ENCODE measurements at regions not wholly inside any gene's neighbourhood (a gene's known extent, or its start where the extent isn't known, plus 50 kb on each side); places are given as distances from the start of the nearest gene placed in this dataset.
A peak's percentile ranks its signal among the peaks of the same experiment; 100 is the strongest.

DNA sequence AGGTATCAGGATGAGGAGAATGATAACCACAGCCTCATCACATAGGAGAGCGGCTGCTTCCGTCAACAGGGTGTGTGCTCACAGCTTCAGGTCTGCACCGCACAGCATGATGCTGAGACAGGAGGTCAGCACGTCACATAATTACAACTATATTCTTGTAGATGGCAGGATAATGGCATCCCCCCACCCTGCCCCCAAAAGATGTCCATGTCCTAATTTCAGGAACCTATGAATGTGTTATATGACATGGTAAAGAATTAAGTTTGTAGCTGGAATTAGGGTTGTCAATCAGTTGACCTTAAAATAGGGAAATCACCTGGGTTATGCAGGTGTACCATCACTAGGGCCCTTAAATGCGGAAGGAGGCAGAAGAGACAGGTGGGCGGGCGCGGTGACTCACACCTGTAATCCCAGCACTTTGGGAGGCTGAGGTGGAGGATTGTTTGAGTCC, 73.9 kb downstream of the ARL4C start:
- H3K4me1 Mint-ChIP-seq: peaks cover 90% of the 10 kb centered on the region
- peaks cover 33% of the 10 kb centered on the region for H3K36me3 Mint-ChIP-seq (ENCODE audit: low read depth)
- ChIA-PET POLR2A (interaction anchor here (0.6 to 1.8 kb wide), 5 partner anchors 8 to 399 kb away, joined by 3 to 7 read pairs (median 4); no protein-coding TSS in a partner anchor), CTCF (interaction anchor here (0.7 to 2.1 kb wide), 7 partner anchors 8 to 134 kb away, joined by 3 to 8 read pairs (median 3); no protein-coding TSS in a partner anchor)
- no peaks in the 10 kb centered on the region for H3K27me3 Mint-ChIP-seq
- H3K27ac Mint-ChIP-seq: peak overlapping the region; percentile 99
- peak; percentile 74 for DNase-seq
- peaks cover 10% of the 10 kb centered on the region for H3K9me3 Mint-ChIP-seq
- H3K4me3 Mint-ChIP-seq: peak overlapping the region; percentile 53

DNA sequence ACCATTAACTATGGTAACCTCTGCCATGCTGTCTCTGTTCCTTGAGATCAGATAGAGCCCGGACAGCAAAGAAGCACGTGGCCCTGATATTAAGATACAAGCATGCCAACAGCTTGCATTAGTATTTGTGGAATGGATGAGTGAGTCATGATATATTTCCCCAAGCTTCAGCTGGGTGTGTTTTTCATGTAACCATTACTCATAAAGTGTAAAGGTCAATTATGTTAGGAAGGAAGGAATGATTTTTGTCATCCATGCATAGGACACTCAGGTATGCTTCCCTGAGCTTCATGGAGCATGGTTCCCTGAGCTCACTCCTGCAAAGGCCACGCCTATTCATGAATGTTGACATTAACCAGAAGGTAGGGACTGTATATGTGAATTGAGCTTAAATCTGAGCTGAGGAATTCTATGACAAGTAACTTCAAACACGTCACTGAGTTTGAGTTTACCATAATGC, 74.6 kb downstream of the ARL4C start:
- POLR2A ChIA-PET: interaction anchor here (0.6 to 1.8 kb wide), 4 partner anchors 25 to 398 kb away, joined by 3 to 7 read pairs (median 4); no protein-coding TSS in a partner anchor
- Mint-ChIP-seq H3K36me3 (ENCODE audit: low read depth) (peaks cover 33% of the 10 kb centered on the region), H3K27me3 (no peaks in the 10 kb centered on the region), H3K4me3 (peak overlapping the region; percentile 53), H3K9me3 (peaks cover 12% of the 10 kb centered on the region), H3K27ac (peak overlapping the region; percentile 99), H3K4me1 (peaks cover 83% of the 10 kb centered on the region)
- CTCF ChIA-PET: interaction anchor here (0.6 to 2.1 kb wide), 7 partner anchors 8 to 68 kb away, joined by 3 to 8 read pairs (median 3); no protein-coding TSS in a partner anchor
- no peak for DNase-seq

DNA sequence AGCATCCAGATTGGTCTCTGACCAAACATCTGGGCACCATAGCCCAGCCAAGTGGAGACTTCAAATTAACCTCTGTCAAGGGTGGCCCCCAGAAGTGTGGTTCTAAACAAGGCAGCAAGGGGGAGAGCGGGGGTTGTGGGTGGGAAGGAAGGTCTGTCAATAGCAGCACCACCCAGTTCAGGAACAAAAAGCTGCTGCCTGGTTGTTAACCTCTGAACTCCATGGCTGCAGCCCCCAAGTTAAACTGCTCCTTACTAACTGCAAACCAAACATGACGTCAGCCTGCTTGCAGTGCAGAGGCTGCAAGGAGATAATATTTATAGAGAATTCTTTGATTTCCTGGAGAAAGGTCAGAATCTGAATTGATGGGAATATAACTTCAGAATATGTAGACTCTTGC, 76.5 kb downstream of the ARL4C start:
- H3K4me1 Mint-ChIP-seq: peaks cover 71% of the 10 kb centered on the region
- H3K36me3 Mint-ChIP-seq (ENCODE audit: low read depth): peaks cover 37% of the 10 kb centered on the region
- peak overlapping the region; percentile 79 for H3K27ac Mint-ChIP-seq
- no peak overlapping the region for H3K4me3 Mint-ChIP-seq
- ChIA-PET POLR2A (no interaction called here), CTCF (interaction anchor here (1.9 kb wide), 1 partner anchor 28 kb away, joined by 4 read pairs; no protein-coding TSS in a partner anchor)
- no peak for DNase-seq
- no peaks in the 10 kb centered on the region for H3K27me3 Mint-ChIP-seq
- peaks cover 16% of the 10 kb centered on the region for H3K9me3 Mint-ChIP-seq

DNA sequence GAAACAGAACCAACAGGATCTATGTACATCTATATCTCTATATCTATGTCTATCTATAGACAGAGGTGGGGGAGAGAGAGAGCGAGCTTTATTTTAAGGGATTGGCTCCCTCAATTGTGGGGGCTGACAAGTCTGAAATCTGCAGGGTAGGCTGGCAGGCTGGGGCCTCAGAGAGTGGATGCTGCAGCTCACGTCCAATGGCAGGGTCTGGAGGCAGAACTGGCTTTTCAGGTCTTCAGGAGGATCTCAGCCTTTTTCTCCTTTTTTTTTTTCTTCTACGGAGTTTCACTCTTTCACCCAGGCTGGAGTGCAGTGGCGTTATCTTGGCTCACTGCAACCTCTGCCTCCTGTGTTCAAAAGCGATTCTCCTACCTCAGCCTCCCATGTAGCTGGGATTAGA, 77.2 kb downstream of the ARL4C start:
- H3K36me3 Mint-ChIP-seq (ENCODE audit: low read depth): peaks cover 31% of the 10 kb centered on the region
- H3K9me3 Mint-ChIP-seq: peaks cover 16% of the 10 kb centered on the region
- ChIA-PET POLR2A (interaction anchor here (0.6 kb wide), 1 partner anchor 9 kb away, joined by 5 read pairs; no protein-coding TSS in a partner anchor), CTCF (interaction anchor here (1.9 kb wide), 1 partner anchor 27 kb away, joined by 4 read pairs; no protein-coding TSS in a partner anchor)
- peak overlapping the region; percentile 38 for H3K27ac Mint-ChIP-seq
- no peak overlapping the region for H3K4me3 Mint-ChIP-seq
- no peaks in the 10 kb centered on the region for H3K27me3 Mint-ChIP-seq
- peaks cover 70% of the 10 kb centered on the region for H3K4me1 Mint-ChIP-seq
- DNase-seq: no peak

DNA sequence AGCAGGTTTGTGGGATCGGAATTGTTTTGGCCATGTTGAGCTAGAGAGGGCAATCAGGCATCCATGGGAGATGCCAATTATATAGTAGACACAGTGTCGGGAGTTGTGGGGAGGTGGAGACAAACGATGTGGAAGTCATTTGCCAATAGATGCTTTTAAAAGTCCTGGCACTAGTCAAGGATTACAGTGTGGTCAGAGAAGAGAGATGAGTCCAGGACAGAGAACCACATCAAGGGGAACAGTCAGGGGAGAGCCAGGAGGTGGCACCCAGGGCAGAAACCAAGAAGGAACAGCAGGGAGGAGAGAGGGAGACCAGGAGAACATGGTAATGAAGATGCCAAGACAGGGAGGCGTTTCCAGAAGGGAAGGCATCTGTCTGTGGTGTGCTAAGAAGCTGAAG, 81.2 kb downstream of the ARL4C start:
- Mint-ChIP-seq H3K27me3 (no peaks in the 10 kb centered on the region), H3K9me3 (peaks cover 28% of the 10 kb centered on the region), H3K27ac (no peak overlapping the region), H3K4me1 (peaks cover 49% of the 10 kb centered on the region), H3K36me3 (ENCODE audit: low read depth) (peaks cover 46% of the 10 kb centered on the region), H3K4me3 (no peak overlapping the region)
- no peak for DNase-seq
- ChIA-PET CTCF (interaction anchor here (1.1 to 2.0 kb wide), 3 partner anchors 9 to 12 kb away, joined by 4 to 7 read pairs (median 5); no protein-coding TSS in a partner anchor), POLR2A (no interaction called here)

DNA sequence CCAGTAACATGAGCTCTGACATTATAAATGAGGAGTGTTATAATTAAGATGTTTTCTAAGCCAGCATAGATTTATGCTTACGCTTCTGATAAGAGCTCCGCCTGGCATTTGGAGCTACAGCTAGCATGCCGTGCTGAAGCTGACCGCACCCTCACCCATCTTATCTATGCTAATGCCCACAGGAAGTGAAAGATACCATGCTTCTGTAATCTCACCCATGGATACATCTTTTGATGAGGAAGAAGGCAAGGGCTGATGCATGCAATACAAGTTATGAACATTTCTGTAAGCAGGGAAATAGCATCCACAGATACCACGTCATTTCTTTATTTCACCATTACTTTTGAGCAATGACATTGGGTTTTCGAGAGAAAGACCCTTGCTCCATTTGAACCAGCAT, 82.3 kb downstream of the ARL4C start:
- peaks cover 43% of the 10 kb centered on the region for H3K4me1 Mint-ChIP-seq
- peaks cover 28% of the 10 kb centered on the region for H3K9me3 Mint-ChIP-seq
- H3K27ac Mint-ChIP-seq: no peak overlapping the region
- no peak for DNase-seq
- peaks cover 40% of the 10 kb centered on the region for H3K36me3 Mint-ChIP-seq (ENCODE audit: low read depth)
- H3K4me3 Mint-ChIP-seq: no peak overlapping the region
- H3K27me3 Mint-ChIP-seq: no peaks in the 10 kb centered on the region
- ChIA-PET POLR2A (interaction anchor here (0.6 kb wide), 1 partner anchor 9 kb away, joined by 3 read pairs; no protein-coding TSS in a partner anchor), CTCF (interaction anchor here (0.9 to 2.0 kb wide), 5 partner anchors 8 to 240 kb away, joined by 3 to 4 read pairs (median 4); no protein-coding TSS in a partner anchor)

DNA sequence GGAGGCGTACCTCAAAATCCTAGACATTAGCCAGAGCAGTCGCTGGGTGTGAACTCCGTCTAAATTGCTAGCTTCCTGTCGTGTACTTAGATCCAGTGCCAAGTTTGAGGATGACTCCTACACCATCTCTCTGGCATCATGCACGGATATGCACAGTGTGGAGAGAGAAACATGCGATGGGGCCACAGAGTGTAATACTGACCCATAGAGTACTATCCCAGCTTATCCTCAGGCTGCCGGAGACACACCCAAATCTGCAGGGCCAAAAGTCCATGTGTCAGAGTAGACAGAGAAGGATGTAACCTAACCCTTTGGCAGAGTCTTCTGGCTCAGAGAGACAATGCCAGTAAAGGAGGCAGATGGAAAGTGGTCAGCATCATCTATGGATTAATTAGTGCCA, 84.2 kb downstream of the ARL4C start:
- ChIA-PET POLR2A (interaction anchor here (0.5 kb wide), 1 partner anchor 28 kb away, joined by 3 read pairs; no protein-coding TSS in a partner anchor), CTCF (interaction anchor here (0.6 to 2.8 kb wide), 11 partner anchors 9 to 132 kb away, joined by 3 to 8 read pairs (median 3); no protein-coding TSS in a partner anchor)
- Mint-ChIP-seq H3K9me3 (peaks cover 19% of the 10 kb centered on the region), H3K36me3 (ENCODE audit: low read depth) (peaks cover 29% of the 10 kb centered on the region), H3K27ac (no peak overlapping the region), H3K4me1 (peaks cover 36% of the 10 kb centered on the region), H3K27me3 (no peaks in the 10 kb centered on the region), H3K4me3 (no peak overlapping the region)
- DNase-seq: no peak

DNA sequence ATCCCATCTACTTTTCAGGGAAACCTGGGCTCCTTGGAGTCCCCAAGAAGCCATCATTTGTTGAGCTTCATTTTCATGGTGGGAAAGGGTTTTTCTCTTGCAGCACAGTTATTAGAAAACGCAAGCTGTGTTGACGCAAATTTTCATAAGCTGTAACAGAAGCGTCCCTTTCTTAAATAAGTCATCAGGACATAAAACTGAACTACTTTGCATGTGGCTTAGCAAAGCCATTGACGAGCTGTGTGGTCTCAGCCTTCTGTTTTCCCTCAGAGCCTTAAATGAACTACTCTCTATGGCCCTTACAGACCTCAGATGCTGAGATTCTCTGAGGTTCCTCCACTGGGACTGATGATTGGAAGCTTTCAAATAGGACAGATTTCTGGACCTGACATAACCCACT, 85.1 kb downstream of the ARL4C start:
- H3K27ac Mint-ChIP-seq: no peak overlapping the region
- H3K36me3 Mint-ChIP-seq (ENCODE audit: low read depth): peaks cover 23% of the 10 kb centered on the region
- ChIA-PET CTCF (interaction anchor here (0.8 to 2.8 kb wide), 10 partner anchors 10 to 131 kb away, joined by 3 to 8 read pairs (median 3); no protein-coding TSS in a partner anchor), POLR2A (interaction anchor here (0.6 kb wide), 1 partner anchor 8 kb away, joined by 5 read pairs; no protein-coding TSS in a partner anchor)
- H3K4me3 Mint-ChIP-seq: no peak overlapping the region
- no peaks in the 10 kb centered on the region for H3K27me3 Mint-ChIP-seq
- DNase-seq: no peak
- H3K9me3 Mint-ChIP-seq: peaks cover 14% of the 10 kb centered on the region
- peaks cover 35% of the 10 kb centered on the region for H3K4me1 Mint-ChIP-seq

DNA sequence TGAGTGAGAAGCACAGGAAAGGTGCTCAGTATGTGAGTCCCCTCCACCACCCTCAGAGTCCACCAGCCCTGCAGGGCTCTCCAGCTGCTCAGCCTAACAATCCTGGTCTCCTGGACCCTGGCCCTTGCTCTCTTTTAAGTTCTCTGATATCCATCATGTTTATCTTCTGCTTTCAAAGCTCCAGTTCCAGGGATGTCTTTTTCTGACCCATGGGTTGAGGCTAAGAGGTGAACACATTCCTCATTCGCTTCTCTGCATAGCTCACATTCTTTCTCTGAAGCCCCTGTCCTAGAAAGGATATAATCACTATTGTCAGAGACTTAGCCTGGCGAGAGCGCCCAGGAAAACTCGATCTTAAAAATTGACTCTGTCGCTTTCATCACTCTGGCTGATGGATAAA, 86.4 kb downstream of the ARL4C start:
- no peak overlapping the region for H3K4me3 Mint-ChIP-seq
- no peaks in the 10 kb centered on the region for H3K27me3 Mint-ChIP-seq
- peaks cover 14% of the 10 kb centered on the region for H3K9me3 Mint-ChIP-seq
- peaks cover 20% of the 10 kb centered on the region for H3K36me3 Mint-ChIP-seq (ENCODE audit: low read depth)
- peak overlapping the region; percentile 22 for H3K27ac Mint-ChIP-seq
- DNase-seq: no peak
- CTCF ChIA-PET: interaction anchor here (1.1 to 2.8 kb wide), 8 partner anchors 15 to 74 kb away, joined by 3 to 8 read pairs (median 4); no protein-coding TSS in a partner anchor
- peaks cover 42% of the 10 kb centered on the region for H3K4me1 Mint-ChIP-seq
- POLR2A ChIA-PET: no interaction called here

DNA sequence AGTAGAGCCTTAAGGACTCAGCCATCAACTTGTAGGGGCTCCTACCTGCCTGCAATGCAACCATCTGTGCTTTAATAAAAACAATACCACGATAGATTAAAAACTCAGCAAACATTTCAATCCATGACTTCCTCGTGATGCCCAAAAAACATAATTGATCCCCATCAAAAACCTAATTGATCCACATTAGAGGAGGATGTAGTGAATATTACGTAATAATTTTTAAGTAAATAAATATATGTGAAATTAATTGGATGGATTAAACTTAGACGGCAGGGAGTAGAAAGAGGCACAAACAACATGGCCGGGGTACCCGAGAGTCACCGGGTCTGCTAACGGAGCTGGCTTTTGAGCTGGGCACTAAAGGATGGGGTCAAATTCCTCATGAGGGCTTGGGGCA, 87.3 kb downstream of the ARL4C start:
- POLR2A ChIA-PET: no interaction called here

DNA sequence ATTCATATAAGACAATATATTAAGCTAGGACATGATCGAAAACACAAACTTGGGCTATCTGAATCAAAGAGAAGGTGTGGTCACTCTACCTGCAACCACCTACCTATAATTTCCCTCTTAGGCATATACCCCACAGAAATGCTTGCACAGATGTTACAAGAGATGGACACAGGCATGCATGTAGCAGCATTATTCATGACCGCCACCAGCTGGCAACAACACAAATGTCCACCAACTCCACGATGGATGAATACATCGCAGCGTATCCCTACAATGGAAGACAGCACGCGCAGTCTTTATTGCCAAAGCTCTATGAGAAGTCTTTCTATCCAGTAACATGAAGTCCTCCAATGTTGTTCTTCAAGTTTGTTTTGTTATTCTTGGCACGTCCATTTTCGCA, 90.8 kb downstream of the ARL4C start:
- no peaks in the 10 kb centered on the region for H3K27me3 Mint-ChIP-seq
- DNase-seq: no peak
- no peak overlapping the region for H3K27ac Mint-ChIP-seq
- H3K4me3 Mint-ChIP-seq: no peak overlapping the region
- peaks cover 4% of the 10 kb centered on the region for H3K9me3 Mint-ChIP-seq
- H3K36me3 Mint-ChIP-seq (ENCODE audit: low read depth): peaks cover 13% of the 10 kb centered on the region
- ChIA-PET CTCF (interaction anchor here (1.8 to 2.1 kb wide), 2 partner anchors 10 to 38 kb away, joined by 5 to 6 read pairs; no protein-coding TSS in a partner anchor), POLR2A (no interaction called here)
- peaks cover 53% of the 10 kb centered on the region for H3K4me1 Mint-ChIP-seq

More for the DNA sequence above, 87.3 kb downstream of the ARL4C start:
- CTCF ChIA-PET: interaction anchor here (1.4 to 1.8 kb wide), 3 partner anchors 16 to 31 kb away, joined by 3 to 4 read pairs (median 4); no protein-coding TSS in a partner anchor
- no peak overlapping the region for H3K27ac Mint-ChIP-seq
- peaks cover 11% of the 10 kb centered on the region for H3K9me3 Mint-ChIP-seq
- H3K4me1 Mint-ChIP-seq: peaks cover 43% of the 10 kb centered on the region
- peaks cover 17% of the 10 kb centered on the region for H3K36me3 Mint-ChIP-seq (ENCODE audit: low read depth)
- DNase-seq: no peak
- no peak overlapping the region for H3K4me3 Mint-ChIP-seq
- H3K27me3 Mint-ChIP-seq: no peaks in the 10 kb centered on the region

DNA sequence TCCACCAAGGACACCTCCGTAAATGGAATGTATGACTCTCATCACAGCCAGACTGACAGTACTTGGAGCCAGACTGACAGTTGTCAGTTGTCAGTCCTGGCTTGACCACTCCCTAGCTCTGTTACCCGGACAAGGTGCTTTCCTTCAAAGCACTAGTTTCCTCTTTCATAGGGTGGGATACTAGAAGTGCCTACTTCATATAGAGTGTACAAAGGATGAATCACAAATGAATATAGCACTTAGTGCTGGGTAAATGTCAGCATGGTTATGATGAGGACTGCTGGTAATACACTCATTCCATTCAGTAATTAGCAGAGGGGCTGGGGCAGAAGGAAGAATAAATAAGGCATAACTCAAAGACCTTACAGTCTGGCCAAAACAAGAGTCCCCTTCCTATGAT, 91.4 kb downstream of the ARL4C start:
- Mint-ChIP-seq H3K36me3 (ENCODE audit: low read depth) (peaks cover 15% of the 10 kb centered on the region), H3K4me3 (no peak overlapping the region), H3K9me3 (peaks cover 6% of the 10 kb centered on the region), H3K27me3 (no peaks in the 10 kb centered on the region), H3K4me1 (peaks cover 60% of the 10 kb centered on the region), H3K27ac (no peak overlapping the region)
- ChIA-PET POLR2A (no interaction called here), CTCF (interaction anchor here (0.6 to 2.1 kb wide), 4 partner anchors 8 to 62 kb away, joined by 3 to 6 read pairs (median 4); no protein-coding TSS in a partner anchor)
- DNase-seq: no peak

DNA sequence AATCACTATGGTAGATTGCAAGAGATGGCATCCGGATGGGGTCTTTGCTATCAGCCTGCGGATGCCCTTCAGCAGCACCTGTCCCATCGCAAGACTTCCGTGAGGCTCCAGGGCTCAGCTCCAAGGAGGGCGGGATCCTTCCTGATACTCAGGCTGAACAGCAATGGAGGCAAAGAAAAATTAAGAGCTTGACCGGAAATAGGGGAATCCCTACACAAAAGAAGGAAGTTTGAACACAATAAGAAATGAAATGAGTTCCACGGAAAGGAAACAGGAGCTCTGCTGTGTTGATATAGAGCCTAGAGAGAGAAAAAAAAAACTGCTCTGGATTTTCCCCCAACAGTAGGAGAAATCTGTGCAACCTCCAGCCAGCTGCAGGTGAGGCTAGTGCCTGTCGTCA, 91.9 kb downstream of the ARL4C start:
- ChIA-PET POLR2A (no interaction called here), CTCF (interaction anchor here (0.6 to 2.1 kb wide), 4 partner anchors 8 to 62 kb away, joined by 3 to 6 read pairs (median 4); no protein-coding TSS in a partner anchor)
- no peak overlapping the region for H3K4me3 Mint-ChIP-seq
- peaks cover 7% of the 10 kb centered on the region for H3K9me3 Mint-ChIP-seq
- H3K36me3 Mint-ChIP-seq (ENCODE audit: low read depth): peaks cover 17% of the 10 kb centered on the region
- DNase-seq: no peak
- no peak overlapping the region for H3K27ac Mint-ChIP-seq
- no peaks in the 10 kb centered on the region for H3K27me3 Mint-ChIP-seq
- H3K4me1 Mint-ChIP-seq: peaks cover 60% of the 10 kb centered on the region

Measured in activated CD4-positive, alpha-beta T cell treated with anti-CD3 and anti-CD28 coated beads, Interleukin-2, amount 10 ng/mL, durations not matched to agents 7 days and 5 days (primary cell).